GM19351 (cell line): ENCODE measurements at regions not wholly inside any gene's neighbourhood (a gene's known extent, or its start where the extent isn't known, plus 50 kb on each side); places are given as distances from the start of the nearest gene placed in this dataset.

ENCODE experiments used
- ATAC-seq: cut with Tn5 transposase; IDR thresholded peaks from one replicate; pipeline ENCODE4 v1.9.1; 2021; ENCODE audit warnings: mild to moderate bottlenecking, moderate library complexity; ENCODE audit not compliant: unreplicated experiment

- no peak for ATAC-seq
Measured at GRCh38 chr1:218633238-218633988, 288.3 kb downstream of the TGFB2 start.

- no peak for ATAC-seq
Measured at GRCh38 chr1:218634212-218634611, 289.1 kb downstream of the TGFB2 start.

GRCh38 chr1:218636548-218636947, 291.4 kb downstream of the TGFB2 start:
- no peak for ATAC-seq

- ATAC-seq: no peak
Measured at GRCh38 chr1:218640173-218640572, 295.0 kb downstream of the TGFB2 start.

GRCh38 chr1:218642033-218642948, 297.2 kb downstream of the TGFB2 start:
- no peak for ATAC-seq

- no peak for ATAC-seq
Measured at GRCh38 chr1:218643281-218643680, 298.1 kb downstream of the TGFB2 start.

- ATAC-seq: no peak
Measured at GRCh38 chr1:218643926-218644325, 298.8 kb downstream of the TGFB2 start.

GRCh38 chr1:218646288-218646687, 301.2 kb downstream of the TGFB2 start:
- ATAC-seq: no peak

GRCh38 chr1:218656301-218657037, 311.3 kb downstream of the TGFB2 start:
- ATAC-seq: no peak

GRCh38 chr1:218658269-218658668, 313.1 kb downstream of the TGFB2 start:
- ATAC-seq: no peak

- ATAC-seq: no peak
Measured at GRCh38 chr1:218658899-218659298, 313.8 kb downstream of the TGFB2 start.

GRCh38 chr1:218659911-218660677, 315.0 kb downstream of the TGFB2 start:
- no peak for ATAC-seq

- ATAC-seq: no peak
Measured at GRCh38 chr1:218660678-218661053, 315.5 kb downstream of the TGFB2 start.

- ATAC-seq: no peak
Measured at GRCh38 chr1:218661411-218661810, 316.3 kb downstream of the TGFB2 start.

GRCh38 chr1:218664385-218665170, 319.4 kb downstream of the TGFB2 start:
- no peak for ATAC-seq

GRCh38 chr1:218665221-218665620, 320.1 kb downstream of the TGFB2 start:
- no peak for ATAC-seq

- ATAC-seq: no peak
Measured at GRCh38 chr1:218666263-218666662, 321.1 kb downstream of the TGFB2 start.

- ATAC-seq: no peak
Measured at GRCh38 chr1:218667781-218668516, 322.8 kb downstream of the TGFB2 start.

GRCh38 chr1:218669431-218669830, 324.3 kb downstream of the TGFB2 start:
- no peak for ATAC-seq
